ENCODE measurements at regions not wholly inside any gene's neighbourhood (a gene's known extent, or its start where the extent isn't known, plus 50 kb on each side); places are given as distances from the start of the nearest gene placed in this dataset.

GRCh38 chr9:88724331-88724730 lies 189.4 kb downstream of the NXNL2 start:
- H3K4me3 ChIP-seq (replicated peaks; ENCODE audit: low read depth, low read length), result no peak overlapping the region
- no peak for DNase-seq (ENCODE audit: extremely low read depth, low read depth)
- TF ChIP-seq CTCF (IDR thresholded peaks at IDR 0.05; ENCODE audit: low read depth, low read length, missing control alignments), result no peak

- no peak overlapping the region for H3K4me3 ChIP-seq (replicated peaks; ENCODE audit: low read depth, low read length)
- no peak for DNase-seq (ENCODE audit: extremely low read depth, low read depth)
- TF ChIP-seq CTCF (IDR thresholded peaks at IDR 0.05; ENCODE audit: low read depth, low read length, missing control alignments), result no peak
Observed at GRCh38 chr9:88725300-88726019, 190.5 kb downstream of the NXNL2 start.

GRCh38 chr9:88726803-88727202 lies 191.8 kb downstream of the NXNL2 start:
- no peak for DNase-seq (ENCODE audit: extremely low read depth, low read depth)
- TF ChIP-seq CTCF (IDR thresholded peaks at IDR 0.05; ENCODE audit: low read depth, low read length, missing control alignments), result no peak
- no peak overlapping the region for H3K4me3 ChIP-seq (replicated peaks; ENCODE audit: low read depth, low read length)

- DNase-seq (ENCODE audit: extremely low read depth, low read depth), result no peak
- no peak overlapping the region for H3K4me3 ChIP-seq (replicated peaks; ENCODE audit: low read depth, low read length)
- TF ChIP-seq CTCF (IDR thresholded peaks at IDR 0.05; ENCODE audit: low read depth, low read length, missing control alignments), result no peak
Observed at GRCh38 chr9:88730780-88731179, 195.8 kb downstream of the NXNL2 start.

- no peak for TF ChIP-seq CTCF (IDR thresholded peaks at IDR 0.05; ENCODE audit: low read depth, low read length, missing control alignments)
- DNase-seq (ENCODE audit: extremely low read depth, low read depth), result no peak
- H3K4me3 ChIP-seq (replicated peaks; ENCODE audit: low read depth, low read length), result no peak overlapping the region
Observed at GRCh38 chr9:88732128-88732527, 197.2 kb downstream of the NXNL2 start.

- peak; percentile 54 for DNase-seq (ENCODE audit: extremely low read depth, low read depth)
- no peak overlapping the region for H3K4me3 ChIP-seq (replicated peaks; ENCODE audit: low read depth, low read length)
Observed at GRCh38 chr9:88733651-88734421, 198.9 kb downstream of the NXNL2 start.

More at GRCh38 chr9:88733651-88734421, 198.9 kb downstream of the NXNL2 start:
- TF ChIP-seq CTCF (IDR thresholded peaks at IDR 0.05; ENCODE audit: low read depth, low read length, missing control alignments), result no peak

Measured in HFF-Myc (cell line).